ENCODE measurements at regions not wholly inside any gene's neighbourhood (a gene's known extent, or its start where the extent isn't known, plus 50 kb on each side); places are given as distances from the start of the nearest gene placed in this dataset.

GRCh38 chr2:216787851-216788540 lies 71.9 kb downstream of the TNP1 start:
- DNase-seq (ENCODE audit: insufficient read length, low spot score) (no peak), FAIRE-seq (no peak)
- no peak for TF ChIP-seq CTCF (IDR thresholded peaks at IDR 0.05; ENCODE audit: insufficient read depth, missing control alignments)

- no peak for TF ChIP-seq CTCF (IDR thresholded peaks at IDR 0.05; ENCODE audit: insufficient read depth, missing control alignments)
- no peak for DNase-seq (ENCODE audit: insufficient read length, low spot score)
- FAIRE-seq = no peak
These were observed 73.2 kb downstream of the TNP1 start for GRCh38 chr2:216786676-216787075.

- FAIRE-seq (no peak), DNase-seq (ENCODE audit: insufficient read length, low spot score) (no peak)
- TF ChIP-seq CTCF (IDR thresholded peaks at IDR 0.05; ENCODE audit: insufficient read depth, missing control alignments) = no peak
These were observed 75.4 kb downstream of the TNP1 start for GRCh38 chr2:216784456-216784855.

GRCh38 chr2:216781709-216782108 lies 78.2 kb downstream of the TNP1 start:
- FAIRE-seq (no peak), DNase-seq (ENCODE audit: insufficient read length, low spot score) (no peak)
- no peak for TF ChIP-seq CTCF (IDR thresholded peaks at IDR 0.05; ENCODE audit: insufficient read depth, missing control alignments)

- no peak for DNase-seq (ENCODE audit: insufficient read length, low spot score)
- TF ChIP-seq CTCF (IDR thresholded peaks at IDR 0.05; ENCODE audit: insufficient read depth, missing control alignments) = no peak
- no peak for FAIRE-seq
These were observed 79.0 kb downstream of the TNP1 start for GRCh38 chr2:216780843-216781242.

- peak; percentile 77 for TF ChIP-seq CTCF (IDR thresholded peaks at IDR 0.05; ENCODE audit: insufficient read depth, missing control alignments)
- no peak for DNase-seq (ENCODE audit: insufficient read length, low spot score)
- FAIRE-seq = no peak
These were observed 82.1 kb downstream of the TNP1 start for GRCh38 chr2:216777637-216778273.
